H1 (cell line): ENCODE measurements at regions not wholly inside any gene's neighbourhood (a gene's known extent, or its start where the extent isn't known, plus 50 kb on each side); places are given as distances from the start of the nearest gene placed in this dataset.

Experiments used
- CHD7 ChIP-seq: fragments of 300-600 bp; sonication (generic); IDR thresholded peaks from 2 replicates; pipeline ENCODE4 v1.7.1; 2012; ENCODE audit warnings: low read length, moderate library complexity, mild to moderate bottlenecking, inconsistent platforms; ENCODE audit not compliant: insufficient replicate concordance
- POLR2AphosphoS5 ChIP-seq: IDR thresholded peaks from 2 replicates; pipeline ENCODE4 v1.6.1; 2011; ENCODE audit warnings: low read depth, low read length
- TF ChIP-seq, protein P1 (sequence below): IDR thresholded peaks from 2 replicates; pipeline ENCODE4 v1.6.1; 2012; ENCODE audit warnings: inconsistent platforms

DNA sequence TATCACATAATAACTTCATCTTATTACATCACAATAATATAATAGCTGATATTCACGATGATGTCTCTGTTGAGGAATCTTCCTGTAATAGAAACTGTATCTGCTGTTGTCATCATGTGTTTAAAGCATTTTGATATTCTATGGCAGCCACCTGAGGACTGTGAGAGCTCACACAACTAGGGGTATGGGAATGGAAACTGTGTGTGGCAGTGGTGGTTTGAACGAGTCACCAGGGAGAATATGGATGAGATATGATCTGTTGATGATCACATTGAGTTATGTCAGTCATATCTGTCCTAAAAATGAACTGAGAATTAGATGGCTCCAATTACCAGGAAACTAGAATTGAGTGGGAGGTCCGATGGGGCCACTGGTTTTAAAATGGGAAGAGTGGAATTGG, 169.6 kb downstream of the MID1IP1 start (continued):
- TF ChIP-seq CHD7 (no peak), POLR2AphosphoS5 (no peak)
- TF ChIP-seq, protein P1, sequence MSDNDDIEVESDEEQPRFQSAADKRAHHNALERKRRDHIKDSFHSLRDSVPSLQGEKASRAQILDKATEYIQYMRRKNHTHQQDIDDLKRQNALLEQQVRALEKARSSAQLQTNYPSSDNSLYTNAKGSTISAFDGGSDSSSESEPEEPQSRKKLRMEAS = no peak
